GM12865 (cell line): ENCODE measurements at regions not wholly inside any gene's neighbourhood (a gene's known extent, or its start where the extent isn't known, plus 50 kb on each side); places are given as distances from the start of the nearest gene placed in this dataset.
A peak's percentile ranks its signal among the peaks of the same experiment; 100 is the strongest.

Source experiments
- DNase-seq: peaks from one replicate; pipeline ENCODE4 v3.0.0; 2010; ENCODE audit warnings: low read depth
- H3K4me3 ChIP-seq: 2 replicates; pipeline ENCODE4 v1.5.1; 2011; ENCODE audit warnings: mild to moderate bottlenecking, low read depth, low read length, control low read depth
- CTCF ChIP-seq: IDR thresholded peaks from 2 replicates; pipeline ENCODE4 v1.5.1; 2011; ENCODE audit warnings: low read length, control low read depth, low read depth, inconsistent platforms; ENCODE audit not compliant: insufficient read depth; ENCODE audit errors: missing control alignments

- H3K4me3 ChIP-seq = no peak overlapping the region
- TF ChIP-seq CTCF = no peak
- DNase-seq = no peak
Observed at GRCh38 chr6:14468647-14469321, 351.2 kb downstream of the CD83 start.

- no peak overlapping the region for H3K4me3 ChIP-seq
- no peak for DNase-seq
- no peak for TF ChIP-seq CTCF
Observed at GRCh38 chr6:14470101-14470500, 352.5 kb downstream of the CD83 start.

- DNase-seq = no peak
- TF ChIP-seq CTCF = no peak
- H3K4me3 ChIP-seq = no peak overlapping the region
Observed at GRCh38 chr6:14470671-14471070, 353.1 kb downstream of the CD83 start.

- no peak for DNase-seq
- H3K4me3 ChIP-seq = no peak overlapping the region
- no peak for TF ChIP-seq CTCF
Observed at GRCh38 chr6:14472255-14472985, 354.8 kb downstream of the CD83 start.

GRCh38 chr6:14472986-14473337 is 355.4 kb downstream of the CD83 start:
- H3K4me3 ChIP-seq = no peak overlapping the region
- DNase-seq = peak; percentile 42
- no peak for TF ChIP-seq CTCF

- no peak for DNase-seq
- no peak for TF ChIP-seq CTCF
- H3K4me3 ChIP-seq = no peak overlapping the region
Observed at GRCh38 chr6:14474816-14475215, 357.2 kb downstream of the CD83 start.
